ENCODE measurements at regions not wholly inside any gene's neighbourhood (a gene's known extent, or its start where the extent isn't known, plus 50 kb on each side); places are given as distances from the start of the nearest gene placed in this dataset.
"Not testable (repeated sequence)": the region's sequence is repeated elsewhere in the genome, so short reads cannot be mapped to it uniquely, and the experiment has no call there.

GRCh38 chr18:28736951-28737350, 560.0 kb upstream of the CDH2 start:
- no peak for DNase-seq (ENCODE audit: insufficient read length, low spot score)
- no peak for TF ChIP-seq CTCF (IDR thresholded peaks at IDR 0.05; ENCODE audit: insufficient read depth, missing control alignments)
- FAIRE-seq: no peak

- no peak for TF ChIP-seq CTCF (IDR thresholded peaks at IDR 0.05; ENCODE audit: insufficient read depth, missing control alignments)
- FAIRE-seq (no peak), DNase-seq (ENCODE audit: insufficient read length, low spot score) (no peak)
Measured at GRCh38 chr18:28736223-28736622, 559.3 kb upstream of the CDH2 start.

- FAIRE-seq (no peak), DNase-seq (ENCODE audit: insufficient read length, low spot score) (no peak)
- no peak for TF ChIP-seq CTCF (IDR thresholded peaks at IDR 0.05; ENCODE audit: insufficient read depth, missing control alignments)
Measured at GRCh38 chr18:28735731-28736130, 558.8 kb upstream of the CDH2 start.

- DNase-seq (ENCODE audit: insufficient read length, low spot score) (no peak), FAIRE-seq (no peak)
- no peak for TF ChIP-seq CTCF (IDR thresholded peaks at IDR 0.05; ENCODE audit: insufficient read depth, missing control alignments)
Measured at GRCh38 chr18:28729321-28729720, 552.4 kb upstream of the CDH2 start.

GRCh38 chr18:28728891-28729290, 552.0 kb upstream of the CDH2 start:
- DNase-seq (ENCODE audit: insufficient read length, low spot score): no peak
- no peak for FAIRE-seq
- TF ChIP-seq CTCF (IDR thresholded peaks at IDR 0.05; ENCODE audit: insufficient read depth, missing control alignments): no peak

GRCh38 chr18:28727189-28727588, 550.3 kb upstream of the CDH2 start:
- FAIRE-seq; DNase-seq (ENCODE audit: insufficient read length, low spot score): not testable (repeated sequence)

- TF ChIP-seq CTCF (IDR thresholded peaks at IDR 0.05; ENCODE audit: insufficient read depth, missing control alignments): no peak
- FAIRE-seq: no peak
- no peak for DNase-seq (ENCODE audit: insufficient read length, low spot score)
Measured at GRCh38 chr18:28725876-28726275, 548.9 kb upstream of the CDH2 start.

- TF ChIP-seq CTCF (IDR thresholded peaks at IDR 0.05; ENCODE audit: insufficient read depth, missing control alignments): no peak
- FAIRE-seq (no peak), DNase-seq (ENCODE audit: insufficient read length, low spot score) (no peak)
Measured at GRCh38 chr18:28723506-28723905, 546.6 kb upstream of the CDH2 start.

All from D721Med (cell line).